HG03469 (cell line): ENCODE measurements at regions not wholly inside any gene's neighbourhood (a gene's known extent, or its start where the extent isn't known, plus 50 kb on each side); places are given as distances from the start of the nearest gene placed in this dataset.
"Not testable (repeated sequence)": the region's sequence is repeated elsewhere in the genome, so short reads cannot be mapped to it uniquely, and the experiment has no call there.

Experiments used
- ATAC-seq: cut with Tn5 transposase; IDR thresholded peaks from one replicate; pipeline ENCODE4 v1.9.1; 2021; ENCODE audit warnings: mild to moderate bottlenecking, moderate library complexity, moderate number of reproducible peaks; ENCODE audit not compliant: unreplicated experiment

DNA sequence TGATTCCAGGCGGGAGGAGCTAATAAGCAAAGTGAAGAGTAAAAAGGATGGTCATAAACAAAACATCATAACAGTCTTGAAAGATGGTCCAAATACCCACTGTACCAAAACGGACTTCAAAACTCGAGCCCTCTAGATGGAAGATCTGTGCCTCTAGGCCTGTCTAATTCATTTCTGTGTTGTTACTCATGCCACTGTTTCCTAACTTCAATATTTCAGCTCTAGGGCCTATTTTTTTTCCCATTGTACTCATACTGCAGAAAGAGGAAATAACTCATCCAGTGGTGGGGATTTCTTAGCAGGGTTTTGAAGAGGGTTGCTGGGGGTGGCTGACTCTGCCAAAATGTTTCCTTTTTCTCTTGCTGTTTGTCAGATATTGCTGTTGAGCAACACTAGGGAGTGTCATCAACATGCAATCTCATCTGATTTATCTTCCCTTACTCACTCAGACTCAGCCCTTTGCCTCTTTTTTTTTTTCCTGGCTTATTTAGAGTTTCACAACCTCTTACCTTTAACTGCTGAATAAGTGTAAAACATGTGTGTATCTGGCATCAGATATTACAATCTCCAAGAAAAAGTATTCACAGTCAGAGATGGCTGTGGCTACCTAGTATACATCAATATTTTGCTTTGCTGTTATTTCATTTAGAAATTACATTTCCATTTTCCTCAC lies 189.6 kb downstream of the DUSP6 start:
- ATAC-seq = peak; percentile 24

DNA sequence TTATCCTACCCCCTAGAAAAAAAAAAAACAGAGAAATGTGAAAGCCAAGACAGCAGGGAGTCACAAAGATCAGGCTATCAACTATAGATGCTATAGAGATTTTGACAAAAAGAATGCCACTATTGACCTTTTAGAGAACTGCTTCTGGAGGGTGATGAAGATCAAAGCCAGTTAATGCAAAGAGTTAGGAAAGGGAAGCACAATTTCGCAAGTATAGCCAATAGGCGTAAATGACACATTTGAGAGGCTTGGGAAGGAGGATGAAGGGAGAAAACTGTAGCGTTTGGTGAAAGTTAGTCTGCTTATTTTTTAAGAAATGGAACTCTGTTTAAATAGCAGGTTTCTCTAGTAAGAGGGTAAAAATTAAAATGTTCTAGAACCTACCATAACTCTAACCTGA lies 190.7 kb downstream of the DUSP6 start:
- ATAC-seq = no peak

DNA sequence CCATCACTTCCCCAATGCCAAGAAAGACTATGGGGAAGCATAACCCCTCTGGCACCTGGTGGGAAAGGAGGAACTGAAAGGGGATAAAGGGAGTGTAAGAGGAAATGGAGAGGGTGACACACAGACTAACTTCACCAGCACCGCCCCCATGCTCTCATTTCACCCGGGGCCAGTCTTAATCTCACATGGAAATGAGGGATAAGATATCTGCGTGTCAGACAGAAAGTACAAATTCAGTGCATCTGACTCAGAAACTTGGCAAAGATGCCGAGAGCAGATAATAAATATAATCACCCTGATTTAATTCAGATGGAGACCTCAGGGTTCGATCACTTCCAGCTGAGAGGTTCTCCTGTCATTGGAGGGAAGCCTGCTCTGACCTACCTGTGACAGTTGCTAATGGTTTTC lies 191.6 kb downstream of the DUSP6 start:
- no peak for ATAC-seq

- no peak for ATAC-seq
These were observed 194.9 kb downstream of the DUSP6 start for GRCh38 chr12:89157413-89157812.

DNA sequence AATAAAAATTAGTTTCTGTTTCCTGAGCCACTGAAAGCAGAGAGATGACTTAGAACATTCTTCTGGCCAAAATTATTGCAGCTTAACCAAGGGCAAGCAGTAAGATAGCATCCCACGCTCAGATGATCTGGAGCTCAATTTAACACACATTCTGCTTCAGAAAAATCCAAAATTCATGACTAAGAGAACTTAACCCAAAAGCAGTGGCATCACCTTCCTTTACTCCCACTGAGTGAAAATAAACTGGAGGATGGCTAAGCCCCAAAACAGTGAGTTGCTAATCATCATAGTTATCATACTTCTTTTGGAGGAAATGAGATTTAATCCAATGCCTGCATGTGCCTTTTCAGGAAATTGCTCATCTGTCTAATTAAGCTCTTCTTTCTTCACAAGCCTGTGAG lies 195.4 kb downstream of the DUSP6 start:
- no peak for ATAC-seq

DNA sequence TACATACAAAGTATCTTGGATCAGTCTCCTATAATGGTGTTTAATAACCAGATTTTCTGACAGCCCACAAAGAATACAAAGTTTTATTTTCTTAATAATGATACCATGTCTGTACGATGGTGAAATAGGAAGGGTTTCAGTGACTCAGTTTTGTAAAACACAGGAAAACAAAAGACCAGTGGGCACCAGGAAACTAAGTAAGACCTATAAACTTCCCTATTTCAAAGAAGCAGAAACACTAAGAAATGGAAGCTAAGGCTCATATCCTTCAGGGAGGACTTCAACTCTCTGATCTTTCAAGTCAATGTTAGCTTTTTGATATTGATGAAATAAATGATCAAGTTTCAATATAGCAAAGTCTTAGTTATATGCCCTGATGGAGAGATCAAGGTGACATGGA lies 196.0 kb downstream of the DUSP6 start:
- ATAC-seq = no peak

GRCh38 chr12:89155826-89156225 lies 196.5 kb downstream of the DUSP6 start:
- no peak for ATAC-seq

DNA sequence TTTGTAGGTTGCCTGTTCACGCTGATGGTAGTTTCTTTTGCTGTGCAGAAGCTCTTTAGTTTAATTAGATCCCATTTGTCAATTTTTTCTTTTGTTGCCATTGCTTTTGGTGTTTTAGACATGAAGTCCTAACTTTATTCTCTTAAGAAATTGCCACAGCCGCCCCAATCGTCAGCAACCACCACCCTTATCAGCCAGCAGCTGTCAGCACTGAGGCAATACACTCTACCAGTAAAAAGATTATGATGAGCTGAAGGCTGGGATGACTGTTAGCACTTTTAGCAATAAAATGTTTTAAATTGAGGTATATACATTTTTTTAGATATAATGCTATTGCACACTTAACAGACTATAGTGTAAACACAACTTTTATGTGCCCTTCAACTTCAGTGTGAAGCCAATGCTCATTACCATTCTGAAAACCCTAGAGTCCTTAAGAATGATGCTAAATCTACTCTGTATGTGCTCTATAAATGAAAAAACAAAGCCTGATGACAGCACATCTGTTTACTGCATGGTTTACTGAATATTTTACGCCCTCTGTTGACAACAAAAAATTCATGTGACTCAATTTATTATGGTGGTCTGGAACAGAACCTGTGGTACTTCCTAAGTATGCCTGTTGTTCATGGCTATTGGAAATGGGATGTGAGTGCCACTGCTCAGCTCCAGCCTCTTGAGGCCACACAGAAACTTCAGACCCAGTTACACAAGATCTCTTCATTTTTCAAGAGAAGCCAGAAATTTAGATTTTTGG lies 197.4 kb downstream of the DUSP6 start:
- no peak for ATAC-seq

DNA sequence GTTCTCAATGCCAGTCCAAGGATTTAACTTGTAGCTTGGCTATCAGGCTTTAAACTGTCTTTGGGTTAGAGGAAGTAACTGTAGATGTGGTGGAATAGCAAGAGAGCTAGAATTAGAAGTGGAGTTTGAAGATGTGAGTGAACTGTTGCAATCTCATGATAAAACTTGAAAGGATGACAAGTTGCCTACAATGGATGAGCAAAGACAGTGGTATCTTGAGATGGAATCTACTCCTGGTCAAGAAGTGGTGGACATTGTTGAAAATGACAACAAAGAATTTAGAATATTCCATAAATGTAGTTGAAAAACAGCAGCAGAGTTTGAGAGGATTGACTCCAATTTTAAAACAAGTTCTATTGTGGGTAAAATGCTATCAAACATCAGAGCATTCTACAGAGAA lies 199.0 kb downstream of the DUSP6 start:
- ATAC-seq = no peak

DNA sequence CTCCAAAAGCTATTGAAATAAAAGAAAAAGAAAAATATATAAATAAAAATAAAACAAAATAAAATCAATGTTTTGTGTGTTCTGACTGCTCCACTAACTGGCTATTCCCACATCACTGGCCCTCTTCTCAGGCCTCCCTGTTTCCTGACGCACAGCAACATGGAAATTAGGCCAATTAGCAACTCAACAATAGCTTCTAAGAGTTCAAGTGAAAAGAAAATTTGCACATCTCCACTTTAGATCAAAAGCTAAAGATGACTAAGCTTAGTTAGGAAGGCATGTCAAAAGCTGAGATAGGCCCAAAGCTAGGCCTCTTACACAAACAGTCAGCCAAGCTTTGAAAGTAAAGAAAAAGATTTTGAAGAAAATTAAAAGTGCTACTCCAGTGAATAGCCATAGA lies 200.8 kb downstream of the DUSP6 start:
- ATAC-seq = no peak

DNA sequence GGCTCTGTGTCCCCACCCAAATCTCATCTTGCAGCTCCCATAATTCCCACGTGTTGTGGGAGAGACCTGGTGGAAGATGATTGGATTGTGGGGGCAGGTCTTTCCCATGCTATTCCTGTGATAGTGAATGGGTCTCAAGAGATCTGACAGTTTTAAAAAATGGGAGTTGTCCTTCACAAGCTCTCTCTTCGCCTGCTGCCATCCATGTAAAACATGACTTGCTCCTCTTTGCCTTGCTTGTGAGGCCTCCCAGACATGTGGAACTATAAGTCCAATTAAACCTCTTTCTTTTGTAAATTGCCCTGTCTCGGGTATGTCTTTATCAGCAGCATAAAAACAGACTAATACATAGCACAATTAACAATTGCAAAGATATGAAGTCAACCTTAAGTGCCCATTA lies 201.5 kb downstream of the DUSP6 start:
- not testable (repeated sequence) for ATAC-seq

DNA sequence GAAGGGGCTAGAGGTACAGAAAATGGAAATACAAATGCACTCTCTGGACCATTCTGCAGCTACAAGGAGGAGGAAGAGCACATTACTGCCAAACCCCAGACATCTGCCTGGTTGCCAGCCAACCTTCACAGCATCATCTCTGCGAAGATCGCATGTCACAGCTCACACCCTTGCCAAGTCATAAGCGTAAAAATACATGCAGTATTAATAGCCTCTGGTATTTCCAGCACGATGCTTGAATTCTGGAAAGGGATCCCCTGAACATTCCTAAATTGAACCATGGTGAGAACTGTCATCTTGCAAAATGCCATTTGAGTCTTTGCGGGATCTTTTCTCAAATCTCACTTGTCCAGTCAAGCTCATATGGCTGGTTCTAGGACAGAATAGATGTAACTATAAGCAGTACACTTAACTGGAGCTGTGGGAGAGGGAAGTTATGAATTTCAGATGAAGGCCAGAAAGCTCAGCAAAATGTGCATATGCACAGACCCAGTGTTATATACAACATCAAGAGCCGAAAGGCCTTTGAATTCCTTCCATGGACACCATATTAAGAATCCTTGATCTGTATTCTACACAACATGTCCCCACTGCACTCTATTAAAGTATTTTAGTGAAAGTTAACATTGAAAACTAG lies 211.6 kb downstream of the DUSP6 start:
- ATAC-seq = no peak

DNA sequence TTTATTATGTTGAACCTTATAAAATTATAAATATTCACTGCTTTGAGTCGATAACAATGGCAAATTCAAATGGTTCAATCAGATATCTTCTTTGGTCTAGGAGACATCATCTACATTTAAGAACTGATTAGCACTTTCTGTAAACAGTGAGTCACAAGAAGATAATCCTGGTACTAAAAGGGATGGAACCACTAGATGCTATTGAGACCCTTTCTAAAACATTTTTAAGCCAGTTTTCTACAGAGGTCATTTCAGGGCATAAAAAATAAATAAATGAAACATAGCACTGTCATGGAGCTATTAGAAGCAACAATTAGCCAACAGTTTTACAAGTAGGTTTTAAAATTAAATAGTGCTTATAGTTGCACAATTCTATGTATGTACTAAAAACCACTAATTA lies 212.2 kb downstream of the DUSP6 start:
- no peak for ATAC-seq

- ATAC-seq = no peak
These were observed 212.9 kb downstream of the DUSP6 start for GRCh38 chr12:89139390-89139789.

- no peak for ATAC-seq
These were observed 214.1 kb downstream of the DUSP6 start for GRCh38 chr12:89138048-89138852.

- no peak for ATAC-seq
These were observed 216.2 kb downstream of the DUSP6 start for GRCh38 chr12:89135976-89136634.

DNA sequence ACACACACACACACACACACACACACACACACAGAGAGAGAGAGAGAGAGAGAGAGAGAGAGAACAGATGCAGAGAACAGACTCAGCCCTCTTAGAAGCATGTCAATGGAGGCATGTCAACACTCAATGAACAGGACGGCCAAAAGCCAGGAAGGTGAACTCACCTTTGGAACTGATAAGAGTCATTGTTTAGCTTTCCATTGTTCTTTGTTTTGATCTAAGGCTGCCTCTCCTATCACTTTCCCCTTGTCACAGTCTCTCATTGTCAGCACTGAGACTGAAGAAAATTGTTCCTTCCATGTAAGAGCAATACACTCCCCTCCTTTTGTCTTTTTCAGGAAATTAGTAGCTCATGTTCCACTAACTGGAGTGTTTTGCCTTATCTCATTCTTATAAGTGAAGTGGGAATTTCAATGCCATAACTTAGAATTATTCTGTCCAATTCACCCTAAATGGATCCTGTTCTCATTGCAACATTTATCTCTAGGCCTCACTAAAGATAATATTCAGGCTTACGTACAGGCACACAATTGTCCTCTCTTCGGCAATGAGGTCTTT lies 218.0 kb downstream of the DUSP6 start:
- no peak for ATAC-seq

DNA sequence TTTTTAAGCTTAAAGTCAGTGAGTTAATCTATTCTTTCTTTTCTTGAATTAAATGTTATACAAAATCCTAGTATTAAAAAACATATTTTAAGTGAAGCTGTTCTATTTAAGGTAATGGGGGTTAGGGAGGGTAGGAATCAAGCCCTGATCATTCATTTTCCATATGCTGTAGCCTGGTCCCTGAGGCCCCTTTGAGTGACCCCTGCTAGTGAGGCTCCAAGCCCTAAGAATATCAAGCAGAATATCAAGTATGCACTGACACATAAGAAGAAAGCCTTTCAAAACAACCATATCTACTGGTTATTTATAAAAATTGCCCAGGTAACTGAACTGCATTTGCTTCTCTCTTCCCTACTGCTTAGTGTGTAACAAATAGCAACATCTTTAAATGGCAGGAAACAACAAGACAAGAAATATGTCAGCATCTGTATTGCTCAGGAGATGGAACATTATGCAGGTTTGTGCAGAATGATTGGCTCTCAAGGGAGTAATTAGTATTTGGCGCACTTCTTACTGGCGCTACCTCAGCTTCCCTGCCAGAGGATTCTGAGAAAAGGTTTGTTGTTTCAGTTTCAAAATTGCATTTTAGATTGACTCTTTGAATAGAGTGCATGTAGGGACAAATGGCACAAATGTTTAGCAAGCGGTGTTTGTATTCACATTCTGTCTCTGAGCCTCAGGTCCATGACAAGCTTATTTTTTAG lies 223.0 kb downstream of the DUSP6 start:
- ATAC-seq = no peak

DNA sequence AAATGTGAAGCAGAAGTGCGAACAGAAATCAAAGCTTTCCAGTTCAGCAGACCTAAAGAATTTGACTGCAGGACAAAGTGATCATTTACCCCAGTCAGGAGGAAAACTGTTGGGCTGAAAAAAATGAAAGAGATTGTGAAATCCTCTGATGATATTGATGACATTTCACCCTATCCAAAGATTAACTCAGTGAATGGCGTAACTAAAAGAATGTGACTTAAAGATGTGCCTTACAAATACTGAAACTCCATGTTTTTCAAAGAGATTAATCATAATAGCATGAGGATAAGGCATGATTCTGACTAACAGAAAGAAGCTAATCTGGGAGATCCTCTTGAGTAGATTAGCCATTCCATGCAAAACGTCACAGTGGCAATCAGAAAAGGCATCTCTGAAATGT lies 225.6 kb downstream of the DUSP6 start:
- no peak for ATAC-seq

DNA sequence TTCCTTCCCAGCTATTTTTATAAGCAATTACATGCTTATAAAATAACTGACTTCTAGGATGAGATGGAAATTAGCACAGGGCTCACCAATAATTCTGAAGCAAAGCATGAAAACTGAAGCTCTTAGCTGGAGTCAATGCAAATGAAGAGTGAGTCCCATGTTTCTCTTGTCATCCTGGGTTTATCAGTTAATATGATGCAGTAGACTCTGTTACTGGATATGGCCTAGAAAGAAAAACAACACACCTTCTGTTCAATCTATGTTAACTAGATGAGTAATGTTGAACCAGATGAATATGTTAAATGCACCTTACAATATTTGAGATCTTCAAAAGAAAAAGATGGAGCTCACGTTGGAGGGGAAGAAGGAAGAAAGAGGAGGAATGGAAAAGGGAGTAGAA lies 229.4 kb downstream of the DUSP6 start:
- no peak for ATAC-seq
